Activated CD4-positive, alpha-beta T cell treated with anti-CD3 and anti-CD28 coated beads for 48 hours (primary cell): ENCODE measurements at regions not wholly inside any gene's neighbourhood (a gene's known extent, or its start where the extent isn't known, plus 50 kb on each side); places are given as distances from the start of the nearest gene placed in this dataset.
"Not testable (repeated sequence)": the region's sequence is repeated elsewhere in the genome, so short reads cannot be mapped to it uniquely, and the experiment has no call there.

ENCODE experiments used
- DNase-seq: peaks from one replicate; pipeline ENCODE4 v3.0.0-alpha.2; 2020

DNA sequence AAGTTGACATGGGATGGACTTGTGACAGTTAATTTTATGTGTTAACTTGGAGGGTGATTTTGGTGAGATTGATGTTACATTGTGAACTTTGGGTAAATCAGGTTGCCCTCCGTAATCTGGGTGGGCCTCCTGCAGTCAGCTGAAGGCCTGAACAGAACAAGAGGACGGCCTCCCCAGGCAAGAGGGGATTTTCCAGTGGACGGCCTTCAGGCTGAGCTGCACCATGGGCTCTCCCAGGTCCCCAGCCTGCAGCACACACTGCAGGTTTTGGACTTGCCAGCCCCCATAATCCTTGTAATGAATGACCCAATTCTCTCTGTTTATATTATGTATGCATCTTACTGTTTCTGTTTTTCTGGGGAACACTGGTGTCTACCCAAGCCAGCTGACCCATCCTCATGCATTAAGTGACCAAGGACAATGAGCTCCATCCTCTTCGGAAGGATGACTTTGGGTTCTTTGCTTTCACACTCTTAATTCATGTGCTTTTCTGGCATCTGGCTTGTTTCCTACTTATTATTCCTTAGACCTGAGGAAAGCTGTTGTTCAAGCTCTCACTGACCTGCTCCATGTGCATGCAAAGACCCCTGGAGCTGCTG lies 64.2 kb downstream of the DACT2 start:
- DNase-seq, result no peak

GRCh38 chr6:168252267-168252666 lies 67.3 kb downstream of the DACT2 start:
- DNase-seq, result no peak

GRCh38 chr6:168250250-168250649 lies 69.3 kb downstream of the DACT2 start:
- no peak for DNase-seq

GRCh38 chr6:168249746-168250145 lies 69.8 kb downstream of the DACT2 start:
- no peak for DNase-seq

GRCh38 chr6:168248148-168248620 lies 71.4 kb downstream of the DACT2 start:
- DNase-seq, result no peak

DNA sequence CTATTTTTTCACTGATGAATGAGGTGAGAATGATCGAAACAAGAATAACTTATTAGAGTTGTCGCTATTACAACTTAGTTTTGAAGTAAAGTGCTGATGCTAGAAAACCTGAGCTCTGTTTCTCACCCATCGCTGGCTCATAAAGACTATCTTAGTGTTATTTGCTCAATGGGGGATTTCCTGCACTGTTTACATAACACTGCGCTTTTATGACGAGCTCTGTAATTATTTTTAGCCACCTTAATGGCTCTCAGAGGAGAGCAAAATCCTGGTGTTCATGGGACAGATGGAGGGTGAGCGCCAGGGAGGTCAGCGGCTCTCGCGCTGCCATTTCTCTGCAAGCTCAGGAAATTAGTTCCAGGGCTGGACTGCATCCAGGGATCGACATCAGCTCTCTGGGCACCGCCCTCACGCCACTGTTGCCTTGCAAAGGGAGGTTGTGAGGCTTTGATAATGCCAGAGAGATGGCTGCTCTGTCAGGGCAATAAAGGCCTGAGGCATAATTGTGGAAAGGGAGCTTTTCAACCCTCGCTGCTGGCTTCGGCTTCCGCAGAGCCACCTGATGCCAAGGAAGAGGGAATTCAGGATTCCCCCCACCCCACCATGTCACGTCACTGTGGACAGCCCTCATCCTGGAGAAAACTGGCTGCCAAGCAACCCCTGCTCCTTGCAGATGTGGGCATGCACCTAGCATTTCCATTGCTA lies 72.0 kb downstream of the DACT2 start:
- no peak for DNase-seq

- DNase-seq, result no peak
Measured at GRCh38 chr6:168244961-168245551, 74.5 kb downstream of the DACT2 start.

DNA sequence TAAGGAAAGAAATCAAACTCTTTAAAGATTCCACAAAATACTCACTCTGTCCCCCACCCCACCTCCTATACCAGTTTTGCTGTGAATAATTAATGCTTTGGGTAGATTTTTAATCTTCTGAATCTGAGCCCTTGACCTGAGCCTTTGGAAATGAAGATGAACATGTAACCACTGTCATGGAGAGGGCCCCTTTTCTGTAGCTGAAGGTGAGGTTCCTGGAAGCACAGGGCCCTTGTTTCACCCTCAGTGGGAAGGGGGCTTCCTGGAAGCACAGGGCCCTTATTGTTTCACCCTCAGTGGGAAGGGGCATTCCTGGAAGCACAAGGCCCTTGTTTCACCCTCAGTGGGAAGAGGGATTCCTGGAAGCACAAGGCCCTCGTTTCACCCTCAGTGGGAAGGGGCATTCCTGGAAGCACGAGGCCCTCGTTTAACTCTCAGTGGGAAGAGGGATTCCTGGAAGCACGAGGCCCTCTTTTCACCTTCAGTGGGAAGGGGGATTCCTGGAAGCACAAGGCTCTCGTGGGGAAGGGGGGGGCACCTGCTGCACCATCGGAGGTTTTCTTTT lies 75.7 kb downstream of the DACT2 start:
- no peak for DNase-seq

- no peak for DNase-seq
Measured at GRCh38 chr6:168242940-168243225, 76.7 kb downstream of the DACT2 start.

- DNase-seq, result no peak
Measured at GRCh38 chr6:168242111-168242939, 77.3 kb downstream of the DACT2 start.

DNA sequence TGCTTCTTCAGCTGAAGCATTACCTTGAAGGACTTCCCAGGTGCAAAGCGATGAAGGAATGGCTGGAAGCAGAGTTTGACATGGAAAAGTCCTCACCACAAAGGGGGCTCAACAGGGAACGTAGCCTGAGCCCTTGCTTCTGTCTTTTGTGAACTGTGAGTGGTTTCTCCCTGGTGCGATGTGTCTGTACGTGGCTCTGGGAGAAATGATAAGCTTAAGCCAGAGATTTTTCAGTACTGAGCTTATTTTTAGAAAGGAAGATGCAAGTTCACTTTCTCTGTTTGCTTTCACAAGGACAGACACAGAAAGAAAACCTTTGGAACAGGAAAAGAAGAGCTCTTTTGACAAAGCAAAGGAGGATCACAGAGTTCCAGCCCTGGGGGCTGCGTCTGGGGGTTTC lies 79.4 kb downstream of the DACT2 start:
- no peak for DNase-seq

- DNase-seq, result no peak
Measured at GRCh38 chr6:168239044-168239773, 80.4 kb downstream of the DACT2 start.

DNA sequence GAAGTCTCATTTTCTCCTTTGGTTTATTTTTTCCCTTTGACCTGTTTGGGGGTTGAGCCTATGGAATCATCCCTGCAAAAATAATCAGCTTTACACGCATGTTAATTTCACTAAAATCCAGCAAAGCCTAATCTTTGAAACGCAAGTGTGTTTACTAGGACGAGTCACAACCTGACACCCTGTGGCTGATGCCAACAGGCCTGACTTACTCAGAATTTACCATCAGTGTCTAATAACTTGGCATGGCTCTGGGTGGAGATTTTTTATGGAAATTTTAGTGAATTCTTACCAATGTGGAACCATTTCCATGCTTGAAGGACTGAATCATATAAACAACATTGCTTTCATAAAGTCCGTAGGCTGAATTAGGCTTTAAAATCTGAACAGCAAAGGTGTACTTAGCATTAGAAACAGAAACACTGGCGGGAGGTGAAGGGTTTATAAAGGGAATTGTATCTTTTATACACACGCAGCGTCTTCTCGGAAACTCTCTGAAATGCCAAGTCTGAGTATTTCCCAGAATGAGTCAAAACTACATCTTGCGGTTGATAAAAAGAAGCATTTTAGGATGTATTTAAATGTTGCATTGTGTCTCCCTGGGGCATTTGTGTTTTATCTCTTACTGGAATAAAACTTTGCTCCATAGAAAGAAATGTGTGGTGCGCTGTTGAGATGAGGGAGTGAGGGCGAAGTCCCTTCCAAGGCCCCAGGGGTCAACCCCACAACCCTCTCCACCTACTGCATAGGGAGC lies 81.2 kb downstream of the DACT2 start:
- DNase-seq, result no peak

DNA sequence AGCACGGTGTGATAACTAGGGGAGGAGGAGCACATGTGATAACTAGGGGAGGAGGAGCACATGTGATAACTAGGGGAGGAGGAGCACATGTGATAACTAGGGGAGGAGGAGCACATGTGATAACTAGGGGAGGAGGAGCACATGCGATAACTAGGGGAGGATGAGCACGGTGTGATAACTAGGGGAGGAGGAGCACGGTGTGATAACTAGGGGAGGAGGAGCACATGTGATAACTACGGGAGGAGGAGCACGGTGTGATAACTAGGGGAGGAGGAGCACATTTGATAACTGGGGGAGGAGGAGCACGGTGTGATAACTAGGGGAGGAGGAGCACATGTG lies 85.7 kb downstream of the DACT2 start:
- DNase-seq, result not testable (repeated sequence)

- DNase-seq, result no peak
Measured at GRCh38 chr6:168232989-168233874, 86.3 kb downstream of the DACT2 start.

DNA sequence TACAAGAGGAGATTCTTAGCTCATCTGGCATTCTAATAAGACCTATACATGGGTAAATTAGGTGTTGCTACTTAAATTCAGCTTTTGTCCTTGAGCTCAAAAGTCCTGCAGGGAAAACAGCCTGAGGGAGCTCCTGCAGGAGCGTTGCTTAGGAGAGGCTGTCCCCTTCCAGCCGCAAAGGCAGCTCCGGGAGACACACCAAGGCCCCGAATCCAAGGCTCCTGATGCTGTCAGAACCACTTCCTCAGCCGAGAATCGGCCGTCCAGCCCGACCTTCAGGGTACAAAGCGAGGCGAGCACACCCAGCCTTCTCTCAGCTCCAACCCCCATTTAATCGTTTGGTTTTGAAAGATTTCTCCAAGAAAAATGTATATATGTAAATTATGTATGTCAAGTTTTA lies 87.0 kb downstream of the DACT2 start:
- no peak for DNase-seq

DNA sequence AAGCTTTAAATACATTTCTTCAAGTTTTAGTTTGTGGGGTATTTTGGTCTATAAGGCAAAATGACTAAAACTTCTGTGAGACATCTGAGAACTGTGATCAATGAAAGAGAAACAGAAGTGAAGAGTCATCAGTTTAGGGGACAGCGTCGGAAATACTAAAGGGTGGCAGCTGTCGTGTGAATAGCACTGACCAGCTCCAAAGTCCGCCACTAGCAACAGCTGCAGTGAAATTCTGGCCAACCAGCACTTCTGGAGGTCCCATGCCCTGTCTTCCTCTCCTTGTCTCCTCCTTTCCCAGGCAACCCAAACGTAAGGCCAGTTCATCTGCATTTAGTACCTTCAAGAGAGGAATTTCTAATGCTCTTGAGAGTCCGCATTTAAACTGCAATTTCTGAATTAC lies 87.5 kb downstream of the DACT2 start:
- no peak for DNase-seq

DNA sequence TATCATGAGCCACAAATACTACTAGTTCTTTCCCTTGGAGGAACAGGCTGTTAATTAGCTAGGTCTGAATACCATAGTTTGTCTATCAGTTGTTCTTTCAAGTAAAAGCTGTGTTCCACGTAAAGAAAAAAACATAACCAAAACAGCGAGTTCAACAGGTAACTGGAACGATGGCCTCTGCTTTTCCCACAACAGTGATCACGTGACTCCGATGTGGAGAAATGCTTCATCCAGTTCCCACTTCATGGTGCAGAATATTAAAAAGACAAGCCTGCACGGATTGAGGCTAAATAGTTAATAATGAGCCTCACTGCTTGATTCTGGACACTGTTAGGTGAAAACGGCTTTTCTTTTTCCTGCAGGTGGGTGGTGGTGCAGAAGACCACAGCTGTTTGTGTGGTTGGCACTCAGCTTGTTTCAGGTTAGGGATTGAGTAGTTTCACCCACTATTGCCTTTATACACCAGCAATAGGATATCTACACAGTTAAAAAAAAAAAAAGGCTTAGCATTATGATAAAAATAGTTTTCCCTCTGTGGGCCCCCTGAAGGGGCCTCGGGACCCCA lies 88.1 kb downstream of the DACT2 start:
- DNase-seq, result no peak

DNA sequence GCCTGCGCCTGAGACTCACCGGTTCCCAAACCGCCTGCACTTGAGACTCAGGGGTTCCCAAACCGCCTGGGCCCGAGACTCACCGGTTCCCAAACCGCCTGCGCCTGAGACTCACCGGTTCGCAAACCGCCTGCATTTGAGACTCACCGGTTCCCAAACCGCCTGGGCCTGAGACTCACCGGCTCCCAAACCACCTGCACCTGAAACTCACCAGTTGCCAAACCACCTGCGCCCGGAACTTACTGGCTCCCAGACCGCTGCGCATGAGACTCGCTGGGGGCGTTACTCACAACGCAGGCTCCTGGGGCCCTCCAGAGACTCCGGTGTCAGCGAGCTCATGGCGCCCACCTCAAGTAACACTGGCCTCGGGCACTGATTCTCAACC lies 90.2 kb downstream of the DACT2 start:
- no peak for DNase-seq

DNA sequence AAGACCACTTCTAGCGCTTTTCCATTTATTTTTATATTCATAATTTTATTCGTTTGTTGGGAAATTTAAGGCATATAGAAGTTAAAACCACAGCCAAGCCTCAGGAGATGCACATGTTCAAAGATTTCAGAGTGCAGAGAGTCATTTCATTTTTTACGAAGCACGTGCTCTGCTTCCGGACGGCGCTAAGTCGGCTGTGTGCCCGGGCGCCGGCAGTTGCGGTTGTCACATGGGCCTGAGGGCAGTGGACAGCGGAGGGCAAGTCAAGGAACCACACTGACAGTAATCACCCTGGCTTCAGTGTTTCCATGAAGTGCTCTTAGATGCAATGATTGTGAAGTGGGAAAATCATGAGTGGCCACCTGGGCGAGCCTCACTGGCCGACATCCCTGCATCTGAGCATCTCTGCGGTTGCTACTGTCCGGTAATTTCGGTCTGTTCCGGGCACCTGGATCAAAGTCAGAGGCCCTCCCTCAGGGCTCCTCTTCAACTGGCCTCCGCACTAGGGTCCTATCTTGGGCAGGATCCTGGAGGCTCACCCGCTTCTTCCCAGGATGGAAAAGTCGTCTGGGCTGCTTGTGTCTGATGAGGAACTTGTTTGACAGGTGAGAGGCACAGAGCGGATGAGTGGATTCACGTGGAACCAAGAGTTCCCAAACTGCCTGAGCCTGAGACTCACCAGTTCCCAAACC lies 90.8 kb downstream of the DACT2 start:
- no peak for DNase-seq
